ENCODE measurements at regions not wholly inside any gene's neighbourhood (a gene's known extent, or its start where the extent isn't known, plus 50 kb on each side); places are given as distances from the start of the nearest gene placed in this dataset.
"Not testable (repeated sequence)": the region's sequence is repeated elsewhere in the genome, so short reads cannot be mapped to it uniquely, and the experiment has no call there.

GRCh38 chr2:187857826-187858225 is 303.6 kb upstream of the TFPI start:
- FAIRE-seq, result no peak
- DNase-seq (ENCODE audit: low spot score in 2 of 2), result no peak

GRCh38 chr2:187862715-187863114 is 308.5 kb upstream of the TFPI start:
- DNase-seq (ENCODE audit: low spot score in 2 of 2), result no peak
- FAIRE-seq, result no peak

GRCh38 chr2:187865025-187865424 is 310.8 kb upstream of the TFPI start:
- FAIRE-seq (no peak), DNase-seq (ENCODE audit: low spot score in 2 of 2) (no peak)

GRCh38 chr2:187867165-187867564 is 312.9 kb upstream of the TFPI start:
- DNase-seq (ENCODE audit: low spot score in 2 of 2) (no peak), FAIRE-seq (no peak)

GRCh38 chr2:187869195-187869594 is 315.0 kb upstream of the TFPI start:
- DNase-seq (ENCODE audit: low spot score in 2 of 2) (no peak), FAIRE-seq (no peak)

DNA sequence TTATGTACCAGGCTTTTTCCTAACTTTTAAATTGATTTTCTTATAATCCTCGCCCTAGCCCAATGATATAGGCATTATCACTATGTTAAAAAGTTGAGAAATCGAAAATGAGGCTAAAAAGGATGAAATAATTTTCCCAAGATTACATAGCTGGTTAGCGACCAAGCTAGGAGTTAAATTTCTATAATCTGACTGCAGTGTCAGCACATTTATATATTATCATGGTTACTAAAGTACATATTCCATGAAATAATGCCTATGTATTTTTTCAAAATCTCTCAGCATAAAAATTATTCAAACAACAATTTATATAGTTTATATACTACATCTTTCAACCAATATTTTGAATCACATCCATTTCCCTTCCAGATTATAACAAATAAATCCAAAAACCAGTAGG is 317.3 kb upstream of the TFPI start:
- DNase-seq (ENCODE audit: low spot score in 2 of 2), result no peak
- no peak for FAIRE-seq

DNA sequence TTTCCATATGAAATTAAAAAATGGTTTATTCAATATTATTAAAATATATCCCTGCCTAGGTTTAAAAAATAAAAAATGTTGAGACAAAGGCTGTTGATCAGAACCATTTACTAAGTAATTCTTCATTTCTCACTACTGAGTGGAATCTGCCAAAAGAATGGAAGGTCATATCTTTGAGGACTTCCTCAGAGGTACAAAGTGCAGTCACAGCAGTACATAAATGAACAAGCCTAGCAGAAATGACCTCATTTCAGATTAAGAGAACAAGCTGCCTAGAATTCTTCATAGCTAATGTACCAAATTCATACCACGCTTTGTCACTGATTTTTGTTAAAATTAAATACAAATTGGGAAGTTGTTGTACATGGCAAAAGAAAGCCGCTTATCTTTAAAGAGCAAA is 318.9 kb upstream of the TFPI start:
- DNase-seq (ENCODE audit: low spot score in 2 of 2) (no peak), FAIRE-seq (no peak)

DNA sequence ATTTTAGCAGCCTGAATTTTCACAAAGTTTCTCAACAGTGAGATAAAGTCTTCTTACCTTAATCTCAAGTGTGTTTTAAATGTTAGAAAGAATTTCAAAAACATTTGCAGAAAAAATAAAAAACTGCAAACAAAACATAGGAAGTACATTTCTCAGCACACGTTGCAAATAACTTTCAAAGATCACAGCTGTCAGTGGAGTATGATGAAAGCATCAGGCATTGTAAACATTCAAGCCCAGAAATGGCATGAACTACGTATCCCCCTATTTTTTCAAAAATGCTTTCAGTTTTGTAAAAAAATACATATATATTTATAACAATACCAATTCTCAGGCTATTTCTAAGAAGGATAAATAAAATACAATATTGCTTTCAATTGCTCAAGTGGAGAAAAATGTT is 320.6 kb upstream of the TFPI start:
- no peak for FAIRE-seq

DNA sequence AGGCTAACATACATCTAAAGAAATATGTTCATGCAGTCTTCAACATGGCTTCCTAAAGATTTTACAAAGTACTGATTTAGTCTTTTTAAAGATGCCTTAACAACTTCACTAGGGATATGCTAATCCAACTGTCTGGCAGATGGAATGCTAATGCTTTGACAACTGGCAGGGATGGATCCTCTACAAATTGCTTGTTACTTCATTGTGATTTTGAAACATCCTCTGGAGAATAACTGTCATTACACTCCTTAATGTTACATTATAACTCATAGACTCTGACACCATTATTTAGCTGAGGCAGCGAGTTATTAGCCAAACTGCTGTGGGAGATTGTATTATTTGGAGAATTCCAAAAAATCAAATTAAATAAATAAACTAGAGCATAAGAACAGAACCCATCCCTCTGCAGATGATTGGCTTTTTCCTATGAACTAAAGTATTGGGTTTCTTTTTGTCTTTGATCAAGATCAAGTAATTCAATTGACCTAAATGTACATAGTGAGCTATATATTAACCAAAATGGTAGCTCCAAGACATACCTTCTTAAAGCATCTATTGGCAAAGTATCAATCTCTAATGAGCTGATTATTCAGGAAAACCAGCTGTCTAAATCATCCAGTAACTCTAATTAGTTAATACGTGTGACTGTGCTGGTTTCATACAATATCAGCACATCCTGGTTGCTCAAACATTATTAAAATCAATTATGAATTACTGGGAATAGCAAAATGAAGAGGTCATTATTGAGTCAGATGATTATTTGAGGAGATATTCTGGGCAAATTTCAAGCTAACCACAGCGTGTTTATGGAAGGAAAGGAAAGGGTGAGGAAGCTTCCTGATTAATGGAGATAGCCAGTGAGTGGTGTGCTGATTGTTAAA is 321.3 kb upstream of the TFPI start:
- FAIRE-seq (no peak), DNase-seq (ENCODE audit: low spot score in 2 of 2) (no peak)

More for the DNA sequence above, 320.6 kb upstream of the TFPI start:
- DNase-seq (ENCODE audit: low spot score in 2 of 2), result no peak

GRCh38 chr2:187876554-187876953 is 322.3 kb upstream of the TFPI start:
- no peak for FAIRE-seq
- DNase-seq (ENCODE audit: low spot score in 2 of 2), result no peak

DNA sequence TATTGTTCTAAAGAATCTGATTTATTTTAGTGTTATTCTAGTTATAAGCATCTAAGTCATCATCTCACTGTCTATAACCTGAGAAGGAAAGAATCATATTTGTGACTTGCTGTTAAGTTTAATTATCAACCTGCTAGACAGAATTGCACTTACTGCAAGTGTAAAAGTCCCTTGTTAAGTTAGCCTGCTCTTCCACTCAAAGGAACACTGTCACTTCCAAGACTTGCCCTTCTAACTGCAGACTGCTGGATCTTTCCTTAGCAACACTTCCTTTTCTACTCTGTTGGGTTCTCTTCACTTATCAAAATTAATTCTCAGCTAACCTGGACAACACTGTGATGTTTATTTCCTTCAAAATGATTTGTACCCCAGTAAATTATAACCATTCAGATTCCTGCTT is 323.2 kb upstream of the TFPI start:
- DNase-seq (ENCODE audit: low spot score in 2 of 2), result no peak
- FAIRE-seq, result peak; percentile 23

DNA sequence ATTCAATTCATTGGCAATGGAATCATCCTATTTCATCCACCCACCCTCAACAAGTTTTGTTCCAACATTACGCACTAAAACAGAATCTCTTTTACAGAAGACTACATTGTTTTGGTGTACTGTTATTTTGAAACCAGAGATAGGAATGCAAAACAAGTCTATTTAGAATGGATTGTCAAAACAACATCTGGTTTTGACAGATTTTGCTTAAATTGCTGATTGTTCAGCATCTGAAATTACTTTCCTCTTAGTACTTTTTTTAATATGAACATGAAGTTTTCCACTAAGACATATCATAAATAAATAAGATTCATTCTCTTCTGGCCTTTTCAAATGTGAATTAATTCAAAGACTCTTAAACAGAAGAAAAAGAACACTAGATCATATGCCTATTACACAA is 323.9 kb upstream of the TFPI start:
- FAIRE-seq, result no peak

DNA sequence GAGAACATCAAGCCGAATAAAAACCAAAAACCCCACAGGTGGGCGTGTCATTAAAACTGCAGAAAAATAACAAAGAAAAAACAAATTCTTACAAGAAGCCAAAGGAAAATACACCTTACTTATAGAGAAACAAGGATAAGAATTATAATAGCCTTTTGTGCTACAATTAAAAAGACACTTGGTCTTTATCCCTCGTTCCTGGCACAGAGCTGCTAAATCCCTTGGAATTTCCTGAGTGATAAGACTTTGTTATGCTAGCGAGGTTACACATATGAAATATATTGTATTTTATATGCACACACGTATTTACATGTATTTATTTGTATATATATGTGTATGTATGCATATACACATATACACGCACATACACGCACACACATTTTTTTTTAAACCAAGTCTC is 325.3 kb upstream of the TFPI start:
- DNase-seq (ENCODE audit: low spot score in 2 of 2), result no peak
- no peak for FAIRE-seq

More for the DNA sequence above, 323.9 kb upstream of the TFPI start:
- no peak for DNase-seq (ENCODE audit: low spot score in 2 of 2)

DNA sequence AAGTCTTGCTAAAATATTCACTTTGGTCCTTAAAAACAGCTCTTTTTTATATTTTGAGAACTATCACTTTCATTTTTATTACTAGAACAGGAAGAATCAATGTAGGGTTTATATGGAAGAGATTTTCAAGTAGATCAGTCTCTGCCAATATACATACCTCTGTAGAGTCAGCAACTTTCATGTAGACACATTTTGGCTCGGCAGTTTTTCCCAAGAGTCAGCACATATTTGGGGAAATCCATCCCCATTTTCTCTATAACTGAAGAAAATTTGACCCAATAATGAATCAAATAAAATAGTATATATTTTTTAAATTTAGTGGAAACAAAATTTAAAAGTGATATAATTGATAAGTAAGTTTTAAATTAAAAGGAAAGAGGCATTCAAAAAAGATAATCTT is 329.8 kb upstream of the TFPI start:
- DNase-seq (ENCODE audit: low spot score in 2 of 2) (no peak), FAIRE-seq (peak; percentile 50)

GRCh38 chr2:187890690-187891089 is 336.5 kb upstream of the TFPI start:
- DNase-seq (ENCODE audit: low spot score in 2 of 2), result no peak
- FAIRE-seq, result no peak

GRCh38 chr2:187900021-187900420 is 345.8 kb upstream of the TFPI start:
- no peak for FAIRE-seq

DNA sequence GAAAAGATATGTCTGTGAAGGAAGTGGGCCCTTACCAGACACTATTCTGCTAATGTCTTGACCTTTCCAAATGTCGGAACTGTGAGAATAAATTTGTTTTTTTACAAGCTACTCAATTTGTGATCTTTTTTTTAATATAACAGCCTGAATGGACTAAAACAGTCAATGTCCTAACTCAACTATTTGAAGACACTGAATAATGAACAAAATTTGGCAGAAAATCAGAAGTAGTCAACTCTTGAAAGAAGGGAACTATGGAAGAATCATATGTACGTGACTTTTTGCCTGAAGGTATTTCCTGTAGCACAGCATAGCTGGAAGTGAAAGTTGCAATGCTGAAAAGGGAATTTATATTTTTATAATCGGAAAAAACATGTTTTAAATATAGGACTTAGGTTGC is 351.8 kb upstream of the TFPI start:
- DNase-seq (ENCODE audit: low spot score in 2 of 2) (no peak), FAIRE-seq (no peak)

More at GRCh38 chr2:187900021-187900420, 345.8 kb upstream of the TFPI start:
- DNase-seq (ENCODE audit: low spot score in 2 of 2), result no peak

DNA sequence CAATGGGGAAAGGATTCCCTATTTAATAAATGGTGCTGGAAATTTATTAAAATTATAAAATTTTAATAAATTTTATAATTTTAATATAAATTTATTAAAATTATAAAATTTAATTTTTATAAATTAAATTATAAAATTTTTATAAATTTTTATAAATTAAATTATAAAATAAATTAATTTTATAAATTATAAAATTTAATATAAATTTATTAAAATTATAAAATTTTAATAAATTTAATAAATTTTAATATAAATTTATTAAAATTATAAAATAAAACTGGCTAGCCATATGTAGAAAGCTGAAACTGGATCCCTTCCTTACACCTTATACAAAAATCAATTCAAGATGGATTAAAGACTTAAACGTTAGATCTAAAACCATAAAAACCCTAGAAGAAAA is 356.7 kb upstream of the TFPI start:
- peak; percentile 49 for FAIRE-seq
- not testable (repeated sequence) for DNase-seq (ENCODE audit: low spot score in 2 of 2)

DNA sequence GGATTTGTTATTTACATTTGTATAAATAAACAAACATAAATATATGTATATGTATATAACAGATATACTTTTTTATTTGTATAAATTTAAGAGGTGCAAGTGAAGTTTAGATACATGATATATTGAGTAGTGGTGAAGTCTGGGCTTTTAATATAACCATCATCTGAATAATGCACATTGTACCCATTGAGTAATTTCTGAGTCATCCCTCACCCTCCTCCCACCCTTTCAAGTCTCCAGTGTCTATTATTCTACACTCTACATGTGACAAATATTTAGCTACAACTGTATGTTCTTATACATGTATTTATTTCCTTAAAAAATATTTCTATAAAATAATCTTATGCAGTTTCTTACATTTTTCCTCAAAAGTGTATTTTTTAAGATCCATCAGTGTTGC is 358.7 kb upstream of the TFPI start:
- DNase-seq (ENCODE audit: low spot score in 2 of 2) (no peak), FAIRE-seq (peak; percentile 47)

GRCh38 chr2:187915810-187916209 is 361.6 kb upstream of the TFPI start:
- no peak for DNase-seq (ENCODE audit: low spot score in 2 of 2)
- no peak for FAIRE-seq

GRCh38 chr2:187916799-187917198 is 362.6 kb upstream of the TFPI start:
- FAIRE-seq, result no peak

DNA sequence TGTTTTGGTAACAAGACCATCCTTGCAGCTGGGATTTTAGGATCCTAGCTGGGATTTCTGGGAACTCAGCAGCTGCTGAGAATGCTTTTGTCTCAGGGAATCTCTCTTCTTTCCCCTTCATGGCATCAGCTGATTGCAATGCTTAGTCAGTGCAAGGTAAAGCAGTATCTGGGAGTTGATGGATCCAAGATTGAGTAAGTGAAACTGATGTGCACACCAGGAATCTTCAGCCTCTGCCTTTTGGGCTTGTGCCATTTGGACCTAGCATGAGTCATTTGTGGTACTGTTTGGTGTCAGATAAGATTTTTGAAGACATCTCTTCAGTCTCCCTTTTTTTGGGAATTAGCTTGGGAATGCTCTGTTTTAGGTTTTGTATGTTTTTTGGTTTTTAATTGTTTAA is 363.3 kb upstream of the TFPI start:
- FAIRE-seq (no peak), DNase-seq (ENCODE audit: low spot score in 2 of 2) (no peak)

More at GRCh38 chr2:187916799-187917198, 362.6 kb upstream of the TFPI start:
- DNase-seq (ENCODE audit: low spot score in 2 of 2), result no peak

All from frontal cortex (tissue), 3 donors.